OCI-M1 (cell line): ENCODE measurements at regions not wholly inside any gene's neighbourhood (a gene's known extent, or its start where the extent isn't known, plus 50 kb on each side); places are given as distances from the start of the nearest gene placed in this dataset.
"Not testable (repeated sequence)": the region's sequence is repeated elsewhere in the genome, so short reads cannot be mapped to it uniquely, and the experiment has no call there.

Experiments used
- DNase-seq: peaks from one replicate; lab custom pipeline; 2025; lab: John Stamatoyannopoulos, UW

DNA sequence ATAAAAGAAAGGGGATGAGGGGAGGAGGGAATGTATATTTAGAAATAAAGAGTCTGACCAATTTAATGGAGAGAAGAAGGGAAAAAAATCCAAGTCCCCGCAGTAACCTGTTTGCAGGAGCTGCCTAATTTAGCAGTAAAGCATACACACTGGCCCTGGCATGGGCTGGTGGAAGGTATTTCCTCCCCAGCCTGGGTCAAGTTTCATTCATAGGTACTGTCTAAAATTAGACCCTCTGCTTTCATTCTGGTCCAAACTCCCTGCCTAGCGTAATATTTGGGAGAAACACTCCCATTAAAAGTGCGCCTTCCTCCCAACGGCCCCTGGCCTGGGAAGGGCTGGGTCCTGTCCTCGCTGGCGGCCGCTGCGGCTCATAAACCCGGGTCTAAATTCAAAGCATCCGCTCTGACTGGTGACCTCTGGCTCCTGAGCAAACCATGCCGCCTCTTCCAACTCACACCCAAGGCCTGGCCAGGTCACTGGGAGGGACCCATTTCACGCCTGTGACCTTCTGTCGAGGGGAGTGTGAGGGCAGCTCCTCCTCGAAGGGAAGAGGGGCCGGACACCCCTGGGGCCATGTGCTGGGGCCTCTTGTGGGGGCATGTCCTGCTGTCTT lies 123.2 kb downstream of the FGF18 start:
- no peak for DNase-seq

DNA sequence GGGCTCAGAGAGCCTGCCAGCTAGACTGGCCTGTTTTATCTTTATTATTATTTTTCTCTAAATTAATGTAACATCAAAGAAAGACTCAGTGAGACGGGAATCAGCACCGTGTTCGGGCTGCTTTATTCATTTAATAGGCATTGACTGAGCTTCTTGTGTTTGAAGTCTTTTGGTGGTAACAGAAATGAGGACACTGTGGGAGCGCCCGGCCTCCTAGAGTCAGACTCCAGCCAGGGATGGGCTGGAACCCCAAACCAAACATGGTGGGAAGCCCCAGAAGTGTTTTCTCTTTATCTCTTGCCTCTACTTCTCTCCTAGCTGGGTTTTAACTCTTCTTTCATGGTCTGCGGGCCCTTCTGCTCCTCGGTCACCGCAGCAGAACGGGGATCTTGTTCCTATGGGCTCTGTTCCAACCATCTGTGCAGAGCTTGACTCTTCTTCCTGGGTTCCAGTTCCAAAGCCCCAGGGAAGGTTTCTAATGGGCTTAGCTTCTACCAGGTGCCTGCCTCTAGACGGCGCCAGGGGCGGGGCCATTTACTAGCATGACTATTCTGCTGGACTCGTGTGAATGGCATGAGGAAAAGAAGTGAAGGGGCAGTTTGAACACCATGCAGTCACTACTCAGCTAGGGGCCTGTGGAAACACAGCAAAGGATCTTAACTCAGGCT lies 123.8 kb downstream of the FGF18 start:
- DNase-seq, result no peak

DNA sequence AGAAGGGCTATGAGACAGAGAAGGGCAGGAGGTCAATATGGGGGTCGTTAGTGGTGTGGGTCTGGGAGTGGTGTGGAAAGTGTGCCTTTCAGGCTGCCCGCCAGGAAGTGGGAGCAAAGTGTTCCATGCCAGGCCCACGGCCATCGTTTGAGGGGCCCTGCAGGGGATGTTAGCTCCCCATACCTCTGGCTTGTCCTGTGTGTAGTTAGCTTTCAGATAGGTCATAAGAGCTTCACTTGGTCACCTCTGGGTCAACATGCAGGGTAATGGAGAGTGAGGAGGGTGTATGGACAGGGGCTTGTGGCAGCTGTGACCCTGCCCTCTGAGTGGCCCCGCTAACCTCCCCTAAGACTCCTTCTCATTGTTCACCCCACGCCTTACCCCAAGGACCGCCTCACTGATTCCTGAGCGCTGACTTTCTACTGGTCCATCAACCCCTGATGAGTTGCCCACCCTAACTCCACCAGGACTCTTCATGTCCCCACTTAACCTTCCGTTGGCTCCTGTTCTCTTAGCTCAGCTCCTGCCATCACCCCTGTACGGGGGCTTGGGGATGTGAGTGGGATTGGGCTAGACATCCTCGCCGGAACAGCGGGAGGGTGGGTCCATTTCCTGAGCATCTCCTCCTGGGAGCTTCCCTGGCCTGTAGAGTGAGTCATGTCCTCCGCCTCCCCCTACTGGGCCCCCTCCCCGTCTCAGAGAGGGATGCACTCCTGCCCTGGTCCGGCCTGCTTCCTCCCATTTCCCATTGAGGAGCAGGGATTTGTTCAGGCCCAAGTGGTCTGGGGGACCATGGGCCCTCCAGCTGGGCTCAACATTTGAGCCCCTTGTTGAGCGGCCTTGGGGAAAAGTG lies 125.7 kb downstream of the FGF18 start:
- no peak for DNase-seq

DNA sequence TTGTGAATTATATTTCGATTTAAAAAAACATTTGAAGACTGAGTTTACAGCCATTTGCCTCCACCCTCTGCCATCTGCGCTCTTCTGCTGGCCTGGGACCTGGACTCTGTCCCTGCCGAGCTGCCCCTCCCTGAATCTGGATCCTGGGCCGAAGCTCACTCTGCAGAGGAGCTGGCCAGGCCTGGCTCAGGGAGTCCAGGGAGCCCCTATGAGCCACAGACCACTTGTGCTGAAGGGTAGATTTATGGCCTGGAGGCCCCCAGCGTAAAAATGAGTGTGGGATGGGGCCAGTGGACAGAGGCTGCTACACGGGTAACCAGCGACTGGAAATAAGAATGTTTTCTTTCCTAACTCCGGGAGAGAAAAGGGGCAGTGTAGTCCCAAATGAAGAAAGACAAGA lies 129.8 kb downstream of the FGF18 start:
- DNase-seq, result no peak

DNA sequence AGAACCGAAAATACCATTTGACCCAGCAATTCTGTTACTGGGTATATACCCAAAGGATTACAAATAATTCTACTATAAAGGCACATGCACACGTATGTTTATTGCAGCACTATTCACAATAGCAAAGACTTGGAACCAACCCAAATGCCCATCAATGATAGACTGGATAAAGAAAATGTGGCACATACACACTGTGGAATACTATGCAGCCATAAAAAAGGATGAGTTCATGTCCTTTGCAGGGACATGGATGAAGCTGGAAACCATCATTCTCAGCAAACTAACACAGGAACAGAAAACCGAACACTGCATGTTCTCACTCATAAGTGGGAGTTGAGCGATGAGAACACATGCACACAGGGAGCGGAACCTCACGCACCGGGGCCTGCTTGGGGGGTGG lies 134.4 kb downstream of the FGF18 start:
- not testable (repeated sequence) for DNase-seq

DNA sequence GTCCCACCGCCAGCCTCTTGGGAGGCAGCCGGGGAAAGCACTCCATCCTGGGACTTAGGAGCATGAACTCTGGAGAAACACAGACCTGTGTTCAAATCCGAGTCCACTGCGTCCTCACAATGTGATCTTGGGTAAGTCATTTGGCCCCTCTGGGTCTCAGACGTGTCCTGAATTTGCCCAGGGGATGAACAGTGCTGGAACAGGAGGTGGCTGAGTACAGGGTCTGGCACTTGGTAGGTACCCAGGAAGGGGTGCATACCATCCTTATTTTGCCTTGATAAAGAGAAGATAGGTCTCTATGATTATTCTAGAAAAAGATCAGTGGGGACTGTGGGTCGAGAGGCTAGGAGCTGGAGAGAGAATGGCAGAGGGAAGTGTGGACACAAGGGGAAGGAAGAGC lies 135.7 kb downstream of the FGF18 start:
- DNase-seq, result no peak

DNA sequence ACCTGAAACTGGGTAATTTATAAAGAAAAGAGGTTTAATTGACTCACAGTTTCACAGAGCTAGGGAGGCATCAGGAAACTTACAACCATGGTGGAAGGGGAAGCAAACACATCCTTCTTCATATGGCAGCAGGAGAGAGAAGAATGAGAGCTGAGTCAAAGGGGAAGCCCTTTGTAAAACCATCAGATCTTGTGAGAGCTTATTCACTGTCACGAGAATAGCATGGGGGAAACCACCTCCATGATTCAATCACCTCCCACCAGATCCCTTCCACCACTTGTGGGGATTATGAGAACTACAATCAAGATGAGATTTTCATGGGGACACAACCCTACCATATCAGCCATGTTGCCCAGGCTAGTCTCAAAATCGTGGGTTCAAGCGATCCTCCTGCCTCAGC lies 143.4 kb downstream of the FGF18 start:
- peak; percentile 15 for DNase-seq

DNA sequence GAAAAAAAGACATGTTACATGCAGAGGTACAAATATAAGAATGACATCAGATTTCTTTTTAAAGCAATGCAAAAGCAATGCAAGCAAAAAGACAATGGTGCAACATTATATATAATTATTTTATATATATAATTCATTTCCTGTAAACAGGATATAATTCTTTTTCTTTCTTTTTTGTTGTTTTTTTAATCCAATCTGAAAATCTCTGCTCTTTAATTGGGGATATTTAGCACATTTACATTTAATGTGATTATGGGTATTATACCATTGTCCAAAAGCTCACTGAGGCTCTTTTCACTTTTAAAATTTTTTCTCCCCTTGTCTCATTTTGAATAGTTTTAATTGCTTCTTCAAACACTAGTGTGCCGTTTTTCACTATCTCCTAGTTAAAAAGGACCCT lies 148.9 kb downstream of the FGF18 start:
- DNase-seq, result no peak

DNA sequence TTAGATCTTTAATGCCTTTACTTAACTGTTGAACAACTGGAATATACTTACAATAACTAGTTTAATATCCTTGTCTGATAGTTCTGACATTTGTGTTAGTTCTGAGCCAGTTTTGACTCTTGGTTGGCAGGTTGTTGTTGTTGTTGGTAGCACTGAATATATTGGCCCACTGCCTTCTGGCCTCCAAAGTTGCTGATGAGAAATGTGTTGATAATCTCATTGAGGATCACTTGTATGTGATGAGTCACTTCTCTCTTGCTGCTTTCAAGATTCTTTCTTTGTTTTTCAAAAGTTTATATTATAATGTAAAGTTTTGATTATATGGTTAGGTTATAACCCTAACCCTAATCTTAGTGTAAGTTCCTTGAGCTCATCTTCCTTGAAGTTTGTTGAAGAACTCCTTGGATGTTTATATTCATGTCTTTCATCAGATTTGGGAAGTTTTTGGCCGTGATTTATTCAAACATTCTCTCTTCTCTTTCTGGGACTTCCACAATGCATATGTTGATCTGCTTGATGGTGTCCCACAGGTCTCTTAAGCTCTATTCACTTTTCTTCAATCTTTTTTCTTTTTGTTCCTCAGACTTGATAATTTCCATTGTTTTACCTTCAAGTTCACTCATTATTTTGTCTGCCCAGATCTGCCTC lies 149.7 kb downstream of the FGF18 start:
- DNase-seq, result no peak

DNA sequence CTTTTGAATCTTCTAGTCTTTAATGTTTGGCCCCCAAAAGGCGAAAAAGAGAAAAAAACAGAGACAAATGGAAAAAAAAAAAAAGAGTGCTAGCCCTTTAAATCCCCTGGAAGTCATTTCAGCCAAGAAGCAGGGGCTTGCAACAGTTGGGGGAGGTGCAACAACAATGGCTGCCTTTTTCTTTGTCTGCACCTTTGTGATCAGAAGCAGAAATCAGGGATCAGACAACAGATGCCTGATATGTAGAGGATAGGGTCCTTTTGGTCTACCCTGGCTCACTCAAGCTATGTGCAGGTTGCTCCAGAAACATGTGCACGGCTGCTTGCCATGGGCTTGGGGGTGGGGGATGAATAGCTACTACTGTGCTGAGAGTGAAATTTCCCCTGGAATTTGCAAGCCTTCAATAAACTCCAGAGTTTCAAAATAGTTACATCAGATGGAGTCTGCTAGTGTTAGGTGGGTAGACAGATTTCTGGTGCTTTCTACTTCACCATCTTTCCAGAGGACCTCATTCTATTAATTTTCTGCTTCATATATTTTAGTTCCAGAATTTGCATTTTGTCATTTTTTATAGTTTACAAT lies 150.9 kb downstream of the FGF18 start:
- no peak for DNase-seq

DNA sequence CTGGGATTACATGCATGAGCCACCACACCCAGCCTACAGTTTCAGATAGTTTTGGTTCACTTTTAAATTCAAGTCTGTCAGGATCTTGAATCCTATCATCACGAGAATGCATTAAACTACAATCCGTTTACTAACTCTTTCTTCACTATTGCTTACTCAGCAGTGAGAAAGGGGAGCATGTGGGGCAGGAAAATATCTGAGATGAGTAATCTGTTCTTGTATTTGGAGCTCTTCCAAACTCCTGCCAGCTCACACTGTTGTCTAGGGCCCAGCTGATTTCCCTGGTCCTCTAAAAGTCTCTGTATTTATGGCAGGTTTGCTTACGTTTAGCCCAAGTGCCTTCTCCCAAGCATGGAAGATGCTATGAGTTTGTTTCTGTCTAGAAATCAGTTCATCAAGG lies 152.2 kb downstream of the FGF18 start:
- DNase-seq, result no peak

DNA sequence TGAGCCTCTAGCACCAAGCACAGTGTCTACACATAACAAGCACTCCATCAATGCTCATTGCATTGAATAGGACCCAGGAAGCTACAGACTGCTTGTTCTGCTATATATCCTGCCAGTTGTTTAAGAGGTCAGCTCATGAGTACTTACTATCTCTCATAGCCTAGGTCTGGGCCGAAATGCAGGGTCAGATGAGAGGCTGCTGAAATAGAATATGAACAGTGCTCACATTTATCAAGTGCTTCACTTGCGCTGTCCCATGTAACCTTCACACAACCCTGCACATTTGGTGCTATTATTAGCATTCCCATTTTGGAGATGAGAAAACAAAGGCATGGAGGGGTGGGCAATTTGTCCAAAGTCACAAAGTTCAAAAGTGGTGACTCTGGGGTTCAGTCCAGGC lies 153.6 kb downstream of the FGF18 start:
- DNase-seq, result no peak

DNA sequence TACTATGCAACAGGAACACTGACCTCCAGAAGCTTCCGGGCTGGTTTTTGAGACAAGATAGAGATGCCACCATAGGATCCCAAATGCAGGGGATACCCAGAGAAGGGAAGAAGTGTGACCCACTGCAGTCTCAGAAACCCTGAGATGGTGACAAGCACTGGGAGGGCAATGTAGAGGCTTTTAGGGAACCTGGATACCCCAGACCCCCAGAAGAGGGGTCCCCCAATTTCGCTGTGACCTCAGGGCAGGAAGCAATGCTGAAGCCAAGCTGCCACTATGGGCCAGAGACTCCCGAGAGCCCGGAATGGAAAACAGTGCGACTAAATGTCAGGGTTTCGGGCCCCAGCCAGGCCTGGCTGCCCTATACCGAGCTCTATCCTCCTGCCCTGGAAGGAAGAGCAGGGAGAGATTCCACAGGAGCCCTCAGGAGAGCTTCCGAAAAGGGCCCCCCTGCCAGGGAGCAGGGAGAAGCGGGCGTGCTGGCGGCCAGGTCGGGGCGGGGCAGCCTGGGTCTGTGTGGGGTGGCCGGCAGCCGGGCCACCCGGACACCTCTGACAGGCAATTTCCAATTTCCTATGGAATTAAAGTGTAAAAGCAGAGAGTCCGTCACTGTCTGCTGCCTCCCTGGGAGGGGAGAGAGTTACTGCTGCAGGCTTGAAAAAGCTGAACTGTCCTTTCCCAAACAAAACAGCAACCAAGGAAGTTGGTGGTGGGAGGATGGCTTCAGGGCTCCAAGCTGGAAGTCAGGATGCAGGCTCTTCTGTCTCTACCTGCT lies 154.2 kb downstream of the FGF18 start:
- no peak for DNase-seq

DNA sequence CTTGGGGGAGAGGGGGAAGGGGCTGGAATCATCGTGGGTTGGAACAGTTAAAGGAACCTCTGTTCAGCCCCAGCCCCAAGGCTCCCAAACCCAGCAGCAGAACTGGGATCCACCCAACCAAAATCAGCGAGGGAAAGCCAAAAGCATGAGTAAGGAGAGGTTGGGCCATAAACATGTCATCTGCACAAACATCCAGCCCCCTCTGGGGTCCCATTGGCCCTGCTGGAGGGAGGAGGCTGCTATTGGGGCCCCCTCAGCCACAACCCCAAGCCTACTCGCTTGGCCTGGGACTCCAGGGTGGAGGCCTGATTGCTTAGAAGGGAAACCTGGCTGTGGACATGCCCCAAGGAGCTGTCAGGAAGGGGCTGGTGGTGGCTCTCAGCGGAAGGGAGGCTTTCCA lies 154.9 kb downstream of the FGF18 start:
- DNase-seq, result no peak

DNA sequence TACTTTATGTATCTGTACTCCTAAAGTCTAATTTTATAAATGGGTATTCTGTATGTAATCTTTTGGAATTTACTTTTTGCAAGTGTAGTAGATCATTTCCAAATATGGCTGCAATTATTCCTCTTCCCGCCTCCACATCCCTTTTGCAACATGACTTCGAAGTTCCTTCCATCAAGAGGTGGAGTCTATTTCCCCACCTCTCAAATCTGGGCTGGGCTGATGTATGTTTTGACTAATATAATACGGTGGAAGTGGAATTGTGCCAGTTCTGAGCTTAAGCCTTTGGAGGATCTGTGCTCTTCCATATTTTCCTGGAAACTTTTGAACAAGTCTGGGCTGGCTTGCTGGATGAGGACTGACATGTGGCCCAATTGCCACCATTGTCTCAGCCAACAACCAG lies 155.9 kb downstream of the FGF18 start:
- DNase-seq, result no peak

DNA sequence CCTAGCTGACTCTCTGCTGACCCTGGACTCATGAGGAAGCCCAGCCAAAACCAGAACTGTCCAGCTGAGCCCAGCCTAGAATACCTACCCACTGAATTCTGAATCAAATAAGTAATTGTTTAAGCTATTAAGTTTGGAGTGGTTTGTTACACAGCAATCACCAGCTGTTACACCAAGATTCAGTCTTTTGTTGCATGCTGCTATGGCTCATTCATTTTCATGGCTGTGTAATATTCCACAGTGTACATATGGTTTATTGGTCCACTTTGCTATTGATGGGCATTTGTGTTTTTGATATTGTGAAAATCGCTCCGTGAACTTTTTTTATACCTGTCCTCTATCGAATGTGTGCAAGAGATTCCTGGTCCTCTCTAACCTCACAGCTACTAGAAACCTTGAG lies 156.4 kb downstream of the FGF18 start:
- DNase-seq, result no peak

DNA sequence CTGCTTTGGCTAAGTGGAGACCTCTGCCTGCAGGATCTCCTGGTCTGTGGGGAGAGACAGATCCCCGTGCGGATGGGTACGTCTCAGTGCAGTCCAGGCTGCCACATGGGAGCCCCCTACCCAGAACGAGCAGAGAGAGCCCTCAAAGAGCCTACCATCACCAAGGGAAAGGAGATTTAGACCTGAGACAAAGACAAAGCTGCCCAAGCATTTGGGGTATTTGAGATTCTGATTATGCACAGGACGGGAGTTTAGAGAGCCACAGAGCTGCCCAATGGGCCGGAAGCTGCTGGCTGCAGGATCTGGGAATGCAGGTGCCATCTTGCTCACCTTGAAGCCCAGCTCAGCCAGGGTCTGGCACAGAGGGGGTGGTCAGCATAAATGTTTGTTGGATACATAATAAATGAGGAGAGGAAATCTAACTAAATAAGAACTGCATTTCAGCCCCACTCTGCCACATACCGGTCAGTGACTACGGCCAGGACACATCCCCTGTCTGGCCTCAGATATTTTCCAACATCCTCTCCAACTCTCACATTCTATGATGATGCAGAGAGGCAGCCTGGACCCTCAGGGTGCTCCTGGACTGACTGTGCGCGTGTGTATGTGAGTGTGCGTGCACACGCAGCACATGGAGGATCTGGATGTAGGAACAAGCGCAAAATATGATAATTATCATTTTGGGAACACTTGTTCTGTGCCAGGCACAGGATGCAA lies 157.8 kb downstream of the FGF18 start:
- DNase-seq, result no peak

DNA sequence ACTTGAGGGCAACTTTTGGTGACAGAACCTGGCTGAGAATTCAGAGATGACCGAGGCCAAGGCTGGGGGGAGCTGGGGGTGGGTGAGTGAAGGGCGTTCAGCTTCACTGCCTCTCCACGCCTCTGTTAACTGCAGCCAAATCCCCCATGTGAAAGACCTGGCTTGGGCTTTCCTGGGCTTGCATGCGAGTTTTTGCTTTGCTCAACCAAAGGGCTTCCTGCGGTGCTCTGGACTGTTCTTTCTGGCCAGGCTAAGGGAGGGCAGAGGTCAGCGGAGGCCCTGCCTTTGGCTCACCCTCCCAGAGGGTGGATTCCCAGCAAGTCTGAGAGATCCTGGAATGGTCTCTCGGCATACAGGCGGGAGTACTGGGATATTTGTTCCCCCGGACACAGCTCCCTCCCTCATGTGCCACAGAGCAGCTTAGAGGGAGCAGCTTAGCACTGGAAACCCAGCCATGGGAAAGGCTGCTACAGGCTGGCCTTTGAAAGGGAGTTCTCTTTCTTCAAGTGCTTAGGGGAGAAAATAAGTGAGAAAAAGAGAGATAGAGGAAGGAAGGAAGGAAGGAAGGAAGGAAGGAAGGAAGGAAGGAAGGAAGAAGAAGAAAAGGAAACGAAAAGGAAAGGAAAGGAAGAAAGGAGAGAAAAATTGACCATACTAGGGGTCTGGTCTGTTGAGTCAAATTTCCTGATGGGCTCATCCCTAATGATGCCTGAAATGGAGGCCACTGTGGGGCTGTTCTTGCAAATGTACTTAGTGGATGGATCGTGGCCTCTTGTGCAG lies 158.8 kb downstream of the FGF18 start:
- no peak for DNase-seq

DNA sequence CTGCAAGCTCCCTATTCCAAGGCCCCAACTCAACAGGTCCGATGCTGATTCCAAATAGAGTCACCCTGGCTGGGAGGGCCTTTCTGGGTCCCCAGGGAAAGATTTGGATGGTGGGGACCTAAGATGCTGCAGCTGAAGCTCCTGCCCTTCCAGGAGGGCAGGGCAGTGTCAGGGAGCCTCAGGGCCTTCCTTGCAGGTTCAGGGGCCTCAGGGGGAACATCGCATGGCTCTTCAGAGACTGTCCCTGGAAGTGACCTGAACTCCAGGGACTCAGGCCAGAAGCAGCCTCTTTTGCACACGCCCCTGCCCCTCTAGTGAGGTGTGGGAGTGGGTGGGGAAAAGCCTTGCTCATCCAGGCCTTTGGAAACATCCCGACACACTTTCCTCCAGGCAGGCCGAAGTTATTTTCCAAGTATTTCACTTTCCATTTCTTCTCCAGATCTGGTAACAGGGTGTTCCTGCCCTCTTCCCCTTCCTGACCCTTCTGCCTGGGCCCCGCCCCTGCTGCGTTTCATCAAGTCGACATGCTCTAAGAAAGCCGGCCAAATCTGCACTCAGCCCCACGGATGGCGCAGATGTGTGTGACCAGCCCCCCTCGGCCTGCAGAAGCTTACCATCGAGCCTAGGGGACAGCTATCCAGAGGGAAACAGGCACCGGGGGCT lies 159.5 kb downstream of the FGF18 start:
- DNase-seq, result no peak

DNA sequence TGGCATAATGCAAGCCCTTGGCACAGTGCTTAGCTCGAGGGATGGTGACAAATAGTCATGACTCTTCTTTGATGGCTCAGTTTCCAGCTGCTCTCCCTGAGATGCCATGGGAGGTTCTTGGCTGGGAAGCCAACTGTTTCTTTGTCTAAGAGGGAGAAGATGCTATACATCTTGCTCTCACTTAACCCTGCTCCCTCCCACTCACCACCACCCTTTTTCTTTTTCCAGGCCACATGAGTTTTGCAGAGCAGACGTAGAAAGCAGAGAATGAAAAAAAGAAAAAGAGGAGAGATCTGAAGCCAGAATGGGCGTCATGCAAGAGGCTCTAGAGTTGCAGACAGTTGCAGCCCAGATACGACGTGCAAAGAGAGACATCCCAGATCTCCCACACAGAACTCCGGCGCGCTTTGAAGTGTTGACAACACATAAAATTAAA lies 160.5 kb downstream of the FGF18 start:
- DNase-seq, result no peak
